Progenitor cell of endocrine pancreas (in vitro differentiated cells): ENCODE measurements at regions not wholly inside any gene's neighbourhood (a gene's known extent, or its start where the extent isn't known, plus 50 kb on each side); places are given as distances from the start of the nearest gene placed in this dataset.

Source experiments
- DNase-seq: peaks from one replicate; pipeline ENCODE4 v3.0.0; 2021; ENCODE audit warnings: low spot score; ENCODE audit not compliant: unreplicated experiment
- H3K27ac Mint-ChIP-seq: 2 replicates; pipeline ENCODE4 v1.8.0; 2021; ENCODE audit warnings: mild to moderate bottlenecking, moderate library complexity, mixed read lengths
- H3K27me3 Mint-ChIP-seq: 2 replicates; pipeline ENCODE4 v1.8.0; 2021; ENCODE audit warnings: mixed read lengths
- H3K36me3 Mint-ChIP-seq: 2 replicates; pipeline ENCODE4 v1.8.0; 2022; ENCODE audit warnings: mixed read lengths; ENCODE audit not compliant: insufficient read depth
- H3K4me1 Mint-ChIP-seq: 2 replicates; pipeline ENCODE4 v1.8.0; 2021; ENCODE audit warnings: low read depth, mixed read lengths
- H3K4me3 Mint-ChIP-seq: 2 replicates; pipeline ENCODE4 v1.8.0; 2021; ENCODE audit warnings: low read depth, mild to moderate bottlenecking, moderate library complexity, mixed read lengths
- H3K9me3 Mint-ChIP-seq: 2 replicates; pipeline ENCODE4 v1.8.0; 2021; ENCODE audit warnings: low read depth, mixed read lengths
- CTCF ChIP-seq: fragments of 200-600 bp; sonication (generic); IDR thresholded peaks from one replicate; pipeline ENCODE4 v1.5.0; 2021; ENCODE audit warnings: antibody characterized with exemption, mild to moderate bottlenecking; ENCODE audit not compliant: unreplicated experiment

GRCh38 chr6:62371453-62372210, 85.6 kb upstream of the KHDRBS2 start:
- no peak for DNase-seq
- Mint-ChIP-seq H3K36me3 (no peaks in the 10 kb centered on the region), H3K4me1 (peaks cover 4% of the 10 kb centered on the region), H3K4me3 (no peak overlapping the region), H3K9me3 (peaks cover 6% of the 10 kb centered on the region), H3K27ac (no peak overlapping the region), H3K27me3 (no peaks in the 10 kb centered on the region)
- no peak for TF ChIP-seq CTCF

DNA sequence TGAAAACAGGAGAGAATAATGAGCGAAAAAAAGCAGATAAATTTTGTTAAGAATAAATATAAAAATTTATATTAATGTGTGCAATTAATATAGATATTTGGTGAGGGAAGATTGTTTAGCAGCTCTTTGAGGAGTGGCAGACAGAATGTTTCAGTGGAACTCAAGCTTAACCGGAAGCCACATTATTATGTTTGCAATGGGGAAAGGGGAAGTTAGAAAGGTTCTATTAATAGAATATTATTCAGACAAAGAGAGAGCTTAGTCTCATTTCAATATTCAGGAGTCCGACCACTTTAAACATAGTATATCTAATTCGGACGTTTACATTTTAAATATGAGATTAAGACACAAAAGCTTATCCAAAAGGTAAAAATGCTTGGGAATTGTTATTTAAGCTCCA, 81.6 kb upstream of the KHDRBS2 start:
- no peak for TF ChIP-seq CTCF
- no peak for DNase-seq
- Mint-ChIP-seq H3K9me3 (peaks cover 3% of the 10 kb centered on the region), H3K4me1 (peaks cover 8% of the 10 kb centered on the region), H3K36me3 (no peaks in the 10 kb centered on the region), H3K27ac (no peak overlapping the region), H3K27me3 (no peaks in the 10 kb centered on the region), H3K4me3 (no peak overlapping the region)

GRCh38 chr6:62362097-62362496, 76.1 kb upstream of the KHDRBS2 start:
- Mint-ChIP-seq H3K9me3 (no peaks in the 10 kb centered on the region), H3K27ac (no peak overlapping the region), H3K4me3 (no peak overlapping the region), H3K36me3 (no peaks in the 10 kb centered on the region), H3K27me3 (no peaks in the 10 kb centered on the region), H3K4me1 (peaks cover 5% of the 10 kb centered on the region)
- no peak for TF ChIP-seq CTCF
- DNase-seq = no peak

GRCh38 chr6:62357835-62358234, 71.8 kb upstream of the KHDRBS2 start:
- Mint-ChIP-seq H3K4me1 (peaks cover 7% of the 10 kb centered on the region), H3K36me3 (no peaks in the 10 kb centered on the region), H3K27ac (no peak overlapping the region), H3K9me3 (no peaks in the 10 kb centered on the region), H3K27me3 (no peaks in the 10 kb centered on the region), H3K4me3 (no peak overlapping the region)
- DNase-seq = no peak
- TF ChIP-seq CTCF = no peak

DNA sequence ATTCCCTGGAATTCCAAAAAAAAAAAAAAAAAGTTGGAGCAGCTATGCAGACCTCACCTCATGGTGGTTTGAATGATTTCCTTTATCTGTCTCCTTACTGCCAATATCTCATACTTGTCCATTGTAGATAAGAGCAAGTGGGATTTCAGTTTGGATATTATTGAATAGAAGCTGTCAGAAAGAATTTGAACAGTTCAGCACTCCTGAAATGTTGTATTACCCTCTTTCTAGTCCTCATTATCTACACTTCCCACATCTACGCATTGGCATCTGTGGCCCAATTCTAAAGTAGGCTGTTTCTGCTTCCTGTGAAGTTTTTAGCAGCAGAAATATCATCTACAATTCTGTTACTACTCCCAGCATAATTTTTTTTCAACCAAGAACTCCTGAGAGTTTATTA, 68.2 kb upstream of the KHDRBS2 start:
- peaks cover 7% of the 10 kb centered on the region for H3K4me1 Mint-ChIP-seq
- H3K9me3 Mint-ChIP-seq = no peaks in the 10 kb centered on the region
- no peak for DNase-seq
- no peak overlapping the region for H3K4me3 Mint-ChIP-seq
- no peak overlapping the region for H3K27ac Mint-ChIP-seq
- TF ChIP-seq CTCF = no peak
- no peaks in the 10 kb centered on the region for H3K36me3 Mint-ChIP-seq
- no peaks in the 10 kb centered on the region for H3K27me3 Mint-ChIP-seq
